Activated CD4-positive, alpha-beta T cell treated with anti-CD3 and anti-CD28 coated beads, Interleukin-2, Interleukin-6, amounts not matched to agents 100 ng/mL and 50 ng/mL, durations not matched to agents 16 hours and 8 hours (primary cell): ENCODE measurements at regions not wholly inside any gene's neighbourhood (a gene's known extent, or its start where the extent isn't known, plus 50 kb on each side); places are given as distances from the start of the nearest gene placed in this dataset.

Experiments used
- DNase-seq: peaks from one replicate; pipeline ENCODE4 v3.0.0-alpha.2; 2020

DNA sequence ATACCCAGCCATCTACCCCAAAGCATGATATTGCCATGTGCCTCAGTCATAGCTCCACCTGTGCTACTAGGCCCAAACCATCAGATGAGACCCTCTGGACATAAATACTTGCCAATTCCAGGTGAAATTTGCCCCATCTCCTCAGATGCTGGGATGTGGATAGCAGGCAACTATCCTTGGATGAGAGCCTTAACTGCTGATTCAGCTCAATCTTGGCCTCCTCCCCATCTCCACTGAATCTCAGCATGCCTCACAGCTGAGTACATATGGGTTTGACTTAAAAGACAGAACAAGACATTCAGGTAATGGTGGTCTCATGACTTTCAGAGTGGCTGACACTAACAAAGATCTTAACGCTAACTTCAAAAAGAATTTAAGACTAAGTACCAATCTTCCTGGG is 50.8 kb upstream of the KLHL13 start:
- no peak for DNase-seq

DNA sequence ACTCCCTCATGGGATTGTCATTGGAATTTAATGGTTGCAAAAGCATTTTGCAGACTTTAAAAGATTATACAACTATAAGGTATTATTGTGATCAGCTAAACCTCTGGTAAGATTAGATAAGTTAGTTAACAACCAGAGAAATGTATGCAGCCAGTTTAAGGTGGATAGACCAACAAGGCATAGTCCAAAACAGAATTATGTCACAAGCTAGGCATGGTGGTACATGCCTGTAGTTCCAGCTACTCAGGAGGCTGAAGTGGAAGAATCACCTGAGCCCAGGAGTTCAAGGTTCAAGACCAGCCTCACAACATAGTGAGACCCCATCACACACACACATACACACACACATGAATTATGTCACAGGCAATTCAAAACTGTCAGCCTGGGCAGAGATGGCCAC is 54.7 kb upstream of the KLHL13 start:
- no peak for DNase-seq

DNA sequence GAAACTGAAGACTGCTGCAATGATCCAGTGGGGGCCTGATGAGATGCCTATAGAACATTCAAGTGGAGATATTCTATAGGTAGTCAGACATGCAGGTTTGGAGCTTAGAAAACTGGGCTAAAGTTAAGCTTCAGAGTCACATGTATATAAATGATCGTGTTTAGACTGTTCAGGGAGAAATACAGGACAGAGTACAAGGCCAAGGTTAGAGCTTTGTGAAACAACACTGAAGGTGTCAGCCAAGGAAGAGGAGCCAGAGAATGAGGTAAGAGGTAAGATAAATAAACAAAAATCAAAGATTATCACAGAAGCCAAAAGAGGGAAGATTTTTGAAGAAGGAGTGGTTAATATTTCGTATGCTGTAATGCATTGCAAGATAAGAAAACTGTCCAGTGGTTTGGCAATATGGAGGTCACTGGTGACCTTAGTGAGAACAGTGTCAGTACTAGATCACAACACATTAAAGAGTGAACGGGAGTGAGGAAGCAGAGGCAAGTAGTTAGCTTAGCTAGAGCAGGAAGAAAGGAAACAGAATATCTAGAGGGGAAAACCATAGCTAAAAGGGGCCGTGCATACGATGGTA is 58.0 kb upstream of the KLHL13 start:
- DNase-seq = no peak

DNA sequence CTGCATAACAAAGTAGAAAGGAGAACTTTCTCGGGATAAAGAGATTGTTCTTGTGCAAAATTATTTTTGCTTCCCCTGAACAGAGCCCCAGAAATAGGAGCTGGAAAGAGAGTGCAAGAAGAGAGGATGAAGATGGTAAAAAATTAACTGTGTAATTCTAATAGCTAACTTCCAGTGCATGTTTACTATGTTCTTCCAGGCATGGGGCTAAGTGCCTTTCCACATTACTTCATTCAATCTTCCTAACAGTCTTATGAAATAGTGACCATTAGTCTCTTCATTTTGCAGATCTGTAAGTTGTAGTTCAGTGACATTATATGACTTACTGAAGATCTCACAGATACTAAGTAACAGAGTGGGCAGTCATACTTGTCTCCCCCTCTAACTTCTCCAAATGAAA is 61.1 kb upstream of the KLHL13 start:
- DNase-seq = no peak

DNA sequence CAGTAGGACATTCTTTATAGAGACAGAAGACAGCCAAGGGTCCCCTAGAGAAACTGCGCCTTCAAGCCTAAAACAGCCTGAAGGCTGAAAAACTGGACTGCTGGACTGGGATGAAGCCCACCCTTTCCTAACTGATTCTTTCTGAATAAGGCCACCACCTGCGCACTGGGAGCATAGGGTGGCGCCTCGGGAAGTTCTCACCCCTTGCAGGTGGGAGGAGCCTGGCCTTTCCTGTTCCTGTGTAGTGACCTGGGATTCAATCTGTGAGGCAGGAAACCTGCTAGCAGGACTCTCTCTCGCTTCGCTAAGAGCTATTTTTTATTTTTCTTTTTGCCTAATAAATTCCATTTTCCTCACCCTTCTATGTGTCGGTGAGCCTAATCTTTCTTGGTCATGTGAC is 61.8 kb upstream of the KLHL13 start:
- no peak for DNase-seq

DNA sequence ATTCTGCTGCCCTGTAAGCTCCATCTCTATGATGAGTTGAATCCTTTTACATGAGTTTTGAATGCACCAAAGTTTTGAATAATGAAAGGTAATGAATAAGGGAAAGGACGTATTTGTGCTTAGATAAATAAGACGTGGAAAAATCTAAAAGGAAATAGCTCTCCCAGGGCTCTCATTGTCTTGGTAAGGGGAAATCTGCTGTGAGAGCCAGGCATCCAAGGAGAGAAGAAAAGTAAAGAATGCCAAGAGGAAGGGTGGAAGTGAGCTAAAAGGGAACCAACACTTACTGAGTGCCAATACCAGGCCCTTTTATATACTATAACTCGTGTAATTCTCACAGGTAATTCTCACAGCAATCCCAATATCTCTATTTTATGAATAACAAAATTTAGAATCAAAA is 62.6 kb upstream of the KLHL13 start:
- no peak for DNase-seq

DNA sequence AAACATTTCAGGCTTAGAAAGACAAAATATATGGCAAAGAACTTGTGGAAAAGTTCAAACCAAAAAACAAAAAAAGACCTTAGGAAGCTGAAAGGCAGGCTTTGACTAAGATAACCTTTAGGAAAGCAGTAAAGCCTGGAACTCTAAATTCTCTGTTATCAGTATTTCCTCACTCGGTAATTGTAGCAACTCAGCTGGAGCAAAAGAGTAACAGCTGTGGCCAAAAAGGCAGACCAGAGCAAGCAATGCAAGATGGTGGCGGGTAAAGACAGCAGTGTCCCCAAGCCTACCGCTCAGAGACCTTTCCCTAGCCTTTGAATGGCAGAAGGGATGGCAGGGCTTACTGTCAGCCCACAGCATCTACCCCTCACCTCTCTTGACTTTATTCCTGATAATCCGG is 63.1 kb upstream of the KLHL13 start:
- no peak for DNase-seq

DNA sequence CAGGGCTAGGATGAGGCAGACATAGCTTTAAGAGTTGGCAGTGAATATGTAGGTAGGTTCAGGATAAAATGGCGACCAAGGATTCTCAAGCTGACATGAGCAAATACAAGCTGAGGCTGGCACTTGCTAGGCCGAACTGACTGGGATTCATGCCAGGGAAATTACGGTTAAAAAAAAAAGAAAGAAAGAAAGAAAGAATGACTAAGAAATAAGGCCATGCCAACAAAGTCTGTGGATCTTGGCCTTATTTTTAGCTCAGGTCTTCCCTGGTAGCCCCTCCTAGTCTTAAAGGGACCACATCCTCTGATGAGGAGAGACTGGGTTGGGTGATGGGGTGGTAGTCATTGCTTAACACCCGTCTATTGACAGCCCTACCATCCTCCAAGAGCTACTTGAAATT is 64.4 kb upstream of the KLHL13 start:
- no peak for DNase-seq

DNA sequence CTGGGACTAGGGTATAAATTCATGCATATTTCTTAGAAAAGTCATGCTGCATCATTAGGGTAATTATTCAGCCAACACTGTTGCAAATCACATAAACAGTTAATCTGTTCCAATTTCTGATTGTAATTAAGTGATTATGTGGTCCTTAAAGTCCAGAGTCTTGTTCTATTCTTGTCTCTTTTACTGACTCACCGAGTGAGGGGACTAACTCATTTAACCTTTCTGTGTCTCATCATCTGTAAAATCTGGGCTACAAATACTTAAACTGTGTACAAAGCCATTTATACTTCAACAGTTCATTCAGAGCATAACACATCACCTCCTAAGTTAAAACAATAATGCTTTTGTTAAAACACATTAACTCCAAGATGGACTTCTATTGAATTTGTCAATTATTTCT is 65.4 kb upstream of the KLHL13 start:
- DNase-seq = no peak

DNA sequence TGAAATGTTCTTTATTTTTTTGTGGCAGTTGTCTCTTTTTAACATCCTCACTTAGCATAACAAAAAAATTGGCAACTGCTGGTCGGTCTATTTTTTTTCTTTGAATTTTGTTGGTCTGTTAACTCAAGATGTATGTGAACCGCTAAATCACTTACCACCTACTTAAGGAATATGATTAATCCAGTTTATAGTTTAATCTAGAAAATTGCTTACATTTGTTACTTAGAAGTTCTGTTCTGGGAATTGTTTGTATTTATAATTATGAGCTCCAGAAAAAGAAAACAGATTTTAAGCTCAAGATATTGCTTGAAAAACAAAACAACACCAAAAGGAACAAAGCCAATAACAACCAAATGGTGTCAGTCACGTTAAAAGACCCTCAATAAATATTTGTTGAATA is 66.1 kb upstream of the KLHL13 start:
- DNase-seq = no peak

DNA sequence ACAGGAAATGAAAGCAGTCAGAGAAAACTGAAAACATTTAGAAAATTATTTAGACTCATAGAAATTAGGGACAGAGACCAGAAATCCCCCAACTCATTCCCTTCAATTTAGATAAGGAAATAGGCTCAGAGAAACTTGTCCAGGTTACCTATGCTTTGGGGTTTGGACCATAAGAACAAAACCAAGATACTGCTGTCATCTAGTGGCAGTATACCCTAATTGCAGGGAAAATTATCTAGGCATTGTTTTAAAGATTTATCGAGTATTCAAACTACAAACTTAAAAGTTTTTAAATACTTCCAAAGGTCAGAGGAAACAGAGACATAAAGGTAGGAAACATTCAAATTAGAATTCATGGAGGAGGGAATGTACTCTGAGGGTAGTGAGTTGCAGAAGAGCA is 67.0 kb upstream of the KLHL13 start:
- no peak for DNase-seq

DNA sequence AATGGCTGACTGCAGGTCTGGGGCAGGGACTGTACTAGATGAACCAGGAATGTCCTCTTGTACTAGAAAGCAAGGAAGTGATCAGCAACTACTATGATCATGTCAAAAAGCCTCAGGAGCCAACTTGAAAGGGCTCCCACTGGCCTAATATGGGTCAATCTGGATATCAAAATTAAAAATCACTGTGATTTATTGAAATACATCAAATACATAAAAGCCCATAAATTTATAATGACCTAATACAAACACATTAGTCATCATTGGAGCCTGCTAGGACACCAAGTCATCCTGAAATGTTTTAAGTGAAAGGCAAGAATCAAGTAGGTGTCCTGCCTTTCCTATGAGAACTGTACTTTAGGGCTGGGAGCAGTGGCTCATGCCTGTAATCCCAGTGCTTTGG is 70.5 kb upstream of the KLHL13 start:
- no peak for DNase-seq

DNA sequence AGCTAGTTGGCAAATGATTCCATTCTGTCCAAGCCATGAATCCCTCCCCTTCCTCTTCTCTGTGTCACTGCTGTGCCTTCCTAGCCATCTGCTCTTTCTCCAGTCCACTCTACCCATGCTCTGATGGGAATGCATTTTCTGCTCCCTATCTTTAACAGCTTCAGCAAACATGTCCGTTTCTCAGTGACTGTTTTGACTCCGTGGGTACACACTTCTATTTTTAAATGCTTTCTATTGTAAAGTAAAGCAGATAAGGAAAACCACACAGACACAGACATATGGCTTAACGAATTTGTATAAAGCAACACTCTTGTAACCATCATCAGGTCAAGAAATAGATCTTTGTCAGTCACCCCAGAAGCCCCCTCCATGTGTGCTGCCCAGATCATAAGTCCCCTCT is 72.4 kb upstream of the KLHL13 start:
- DNase-seq = no peak

DNA sequence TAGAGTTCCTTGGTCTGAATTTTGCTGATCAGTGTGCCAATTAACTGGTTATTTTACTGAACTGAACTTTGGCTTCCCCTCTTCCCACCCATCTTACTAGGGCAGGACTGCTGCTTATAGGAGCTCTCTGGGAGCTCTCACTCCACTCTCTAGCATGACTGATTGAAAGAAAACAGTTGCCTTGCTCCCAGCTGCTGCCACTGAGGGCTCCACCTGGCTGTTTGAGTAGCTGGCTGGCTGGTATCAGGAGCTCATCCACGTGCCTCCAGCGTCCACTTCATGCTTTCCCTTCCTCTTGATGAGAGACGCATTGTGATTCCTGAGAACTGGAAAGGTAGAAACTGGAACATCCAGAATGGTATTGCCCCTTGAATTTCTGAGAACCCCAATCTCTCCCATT is 73.0 kb upstream of the KLHL13 start:
- DNase-seq = no peak

DNA sequence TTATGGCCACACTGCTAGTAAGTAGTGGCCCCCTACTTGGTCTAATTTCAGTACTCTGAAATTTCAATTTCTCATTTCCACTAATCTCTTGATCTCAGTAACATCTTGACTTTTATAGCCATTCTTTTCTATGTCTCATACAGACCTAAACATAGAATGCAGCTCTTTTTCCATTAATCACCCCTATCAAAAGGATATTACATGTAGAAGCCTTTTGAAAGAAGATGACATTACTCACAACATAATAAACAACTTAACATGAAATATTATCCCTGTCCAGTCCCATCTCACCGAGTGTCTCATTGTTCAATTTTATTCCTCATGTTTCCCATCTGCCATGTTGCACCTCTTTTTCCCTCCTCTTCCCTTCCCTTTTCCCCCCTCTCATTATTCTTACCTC is 81.1 kb upstream of the KLHL13 start:
- no peak for DNase-seq

DNA sequence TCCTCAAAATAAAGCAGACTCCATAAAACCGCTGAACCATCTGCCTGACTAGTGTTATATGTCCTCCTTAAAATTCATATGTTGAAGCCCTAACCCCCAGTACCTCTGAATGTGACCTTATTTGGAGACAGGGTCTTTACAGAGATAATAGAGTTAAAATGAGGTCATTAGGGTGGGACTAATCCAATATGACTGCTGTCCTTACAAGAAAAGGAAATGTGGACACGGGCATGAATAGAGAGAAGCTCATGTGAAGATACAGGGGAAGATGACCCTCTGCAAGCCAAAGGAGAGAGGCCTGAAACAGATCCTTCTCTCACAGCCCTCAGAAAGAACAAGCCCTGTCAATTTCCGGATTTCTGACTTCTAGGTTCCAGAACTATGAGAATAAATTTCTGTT is 82.0 kb upstream of the KLHL13 start:
- DNase-seq = no peak

DNA sequence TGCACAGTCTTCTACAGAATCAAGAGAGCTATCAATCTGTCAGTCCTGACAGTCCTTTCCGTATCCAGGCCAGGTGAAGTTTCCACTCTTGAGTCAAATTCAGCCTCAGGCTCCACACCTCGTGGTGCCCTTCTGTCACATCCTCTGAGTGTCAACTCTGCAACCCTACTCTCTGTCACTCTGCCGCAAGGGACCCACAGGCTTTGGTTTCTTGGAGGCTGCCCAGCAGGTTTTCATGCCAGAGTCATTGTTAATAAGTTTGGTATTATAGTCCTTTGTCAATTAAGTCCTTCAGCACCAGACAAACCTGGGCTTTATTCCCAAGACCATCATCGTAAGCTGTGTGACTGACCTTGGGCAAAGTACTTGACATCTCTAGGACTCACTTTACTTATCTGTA is 83.4 kb upstream of the KLHL13 start:
- no peak for DNase-seq

DNA sequence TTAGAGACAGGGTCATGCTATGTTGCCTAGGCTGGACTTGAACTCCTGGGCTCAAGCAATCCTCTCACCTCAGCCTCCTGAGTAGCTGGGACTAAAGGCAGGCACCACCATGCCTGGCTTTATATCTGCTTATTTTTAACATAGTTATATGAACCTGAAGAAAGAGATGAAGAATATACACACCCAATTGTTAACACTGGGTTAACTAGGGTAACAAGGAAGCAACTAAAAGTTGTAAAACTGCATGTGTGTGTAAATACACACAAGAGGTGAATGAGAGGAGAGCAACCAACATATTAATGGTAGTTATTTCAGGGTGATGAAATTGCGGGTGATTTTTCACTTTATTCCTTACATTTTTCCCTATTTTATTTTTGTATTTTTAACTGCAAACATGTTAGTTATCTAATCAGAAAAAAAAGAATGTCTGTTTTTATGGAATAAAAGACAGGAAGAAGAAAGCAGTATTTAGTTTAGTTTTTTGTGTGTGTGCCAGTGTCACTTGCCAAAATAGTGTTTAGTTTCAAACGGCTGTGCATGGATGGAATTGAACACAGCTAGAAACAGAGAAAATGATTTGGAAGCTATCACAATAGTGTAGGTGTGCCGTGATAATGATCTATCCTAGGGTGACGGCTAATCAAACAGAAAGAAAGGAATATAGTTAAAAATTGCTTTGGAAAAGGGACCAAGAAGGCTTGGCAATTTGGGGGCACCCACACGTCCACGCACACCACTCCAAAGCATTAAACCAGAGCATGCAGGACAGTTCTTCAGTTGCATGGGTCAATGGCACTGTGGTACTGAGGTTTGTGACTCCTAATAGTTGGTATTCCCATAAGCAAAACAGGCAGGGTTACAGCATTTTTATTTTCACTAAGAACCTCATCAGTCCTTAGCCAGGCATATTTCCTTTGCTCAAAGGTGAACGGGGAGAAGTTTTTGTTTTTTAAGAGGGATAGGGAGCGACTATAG is 89.1 kb upstream of the KLHL13 start:
- no peak for DNase-seq

DNA sequence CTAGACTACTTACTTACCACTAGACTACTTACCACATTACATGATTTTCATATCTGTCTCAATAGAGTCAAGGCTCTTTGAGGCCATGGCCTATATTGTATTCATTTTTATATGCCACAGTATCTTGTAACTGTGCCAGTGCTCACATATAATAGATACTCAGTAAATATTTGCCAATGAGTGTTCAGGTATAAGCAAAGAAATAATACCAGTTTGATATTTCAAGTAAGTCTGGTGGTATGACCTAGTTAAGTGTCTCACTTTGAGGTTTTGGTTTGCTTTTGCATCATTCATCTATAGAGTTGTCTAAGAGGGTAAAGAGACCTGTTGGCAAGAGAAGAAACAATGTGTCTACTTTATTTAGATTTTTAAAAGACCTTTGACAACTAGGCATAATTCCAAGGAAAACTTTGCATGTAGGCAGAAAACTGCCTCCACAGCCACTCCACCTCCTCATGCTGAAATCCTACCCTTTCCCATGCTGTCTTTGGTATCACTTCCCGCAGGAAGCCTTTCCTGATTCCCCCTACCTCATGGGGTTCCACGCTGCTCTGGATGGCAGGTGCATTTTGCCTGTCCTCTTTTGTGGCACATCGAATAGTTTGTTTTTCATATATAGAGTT is 91.3 kb upstream of the KLHL13 start:
- DNase-seq = no peak

DNA sequence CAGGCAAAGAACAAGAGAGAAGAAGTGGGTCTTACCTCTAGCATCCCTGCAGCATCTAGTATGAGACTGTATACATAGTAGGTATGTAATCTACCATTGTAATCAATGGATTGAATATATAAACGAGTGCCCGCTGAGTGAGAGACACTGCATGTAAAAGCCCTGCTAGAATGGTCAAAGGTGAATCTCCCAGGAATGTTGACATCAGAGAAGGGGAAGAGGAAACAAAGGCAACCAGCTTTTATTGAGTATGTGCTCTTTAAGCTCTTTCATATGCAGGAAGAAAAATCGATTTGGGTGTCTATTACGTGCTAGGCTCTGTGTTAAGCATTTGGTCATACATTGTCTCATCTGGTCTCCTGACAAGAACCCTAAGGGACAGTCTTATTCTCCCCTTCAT is 91.9 kb upstream of the KLHL13 start:
- DNase-seq = no peak

DNA sequence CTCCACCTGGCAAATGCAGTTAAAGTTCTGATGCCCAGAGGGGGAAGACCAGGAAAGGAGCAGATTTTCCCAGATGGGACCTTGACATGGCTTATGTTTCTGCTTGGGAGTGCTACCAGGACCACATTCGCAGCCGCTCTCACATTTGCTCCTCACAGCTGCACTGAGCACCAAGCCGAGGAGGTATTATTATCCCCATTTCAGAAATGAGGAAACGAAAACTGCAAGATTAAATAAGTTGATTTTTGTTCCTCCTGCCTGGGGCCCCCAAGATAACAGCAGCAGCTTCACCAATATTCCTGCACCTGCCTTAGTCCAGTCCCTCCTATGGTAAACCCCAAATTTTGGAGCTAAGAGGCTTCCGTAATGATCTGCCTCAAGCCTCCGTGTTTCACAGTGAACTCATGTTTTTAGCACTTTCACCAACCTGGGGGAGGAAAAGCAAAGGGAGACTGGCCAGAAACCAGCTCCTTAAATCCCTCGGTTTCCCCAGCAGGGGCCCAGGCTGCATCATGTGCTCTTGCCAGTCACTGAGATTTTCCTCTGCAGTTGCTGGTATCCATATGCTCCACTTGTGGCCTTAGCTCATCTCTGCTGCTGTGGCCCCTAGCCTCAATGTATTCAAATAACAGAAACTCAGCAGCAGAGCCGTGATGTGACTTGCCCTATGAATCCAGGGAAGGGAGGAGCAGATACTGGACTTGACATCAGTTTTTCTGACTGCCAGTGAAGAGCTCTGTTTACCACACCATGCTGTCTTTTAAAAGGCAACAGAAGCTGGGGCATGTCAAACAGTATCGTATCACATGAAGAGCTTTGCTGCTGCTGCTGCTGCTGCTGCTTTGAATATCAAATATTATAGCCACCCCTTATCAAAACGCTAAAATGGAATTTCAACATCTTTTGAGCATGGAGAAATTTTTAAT is 95.5 kb upstream of the KLHL13 start:
- DNase-seq = no peak

DNA sequence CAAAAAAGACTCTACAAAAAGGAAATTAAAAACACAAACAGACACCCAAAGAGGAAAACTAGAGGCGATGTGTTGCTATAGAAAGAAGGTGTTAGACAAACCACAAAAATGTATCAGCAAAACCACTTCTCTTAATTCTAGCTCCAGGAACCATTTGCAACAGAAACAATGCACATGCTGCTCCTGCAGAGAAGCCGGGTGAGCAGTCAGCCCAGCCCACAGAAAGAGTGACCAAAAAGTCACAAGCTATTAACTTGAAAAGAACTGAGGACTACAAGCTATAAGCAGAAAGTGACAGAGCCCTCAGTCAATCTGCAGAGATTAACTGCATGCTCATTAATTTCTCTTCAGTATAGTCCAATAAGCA is 96.2 kb upstream of the KLHL13 start:
- no peak for DNase-seq

DNA sequence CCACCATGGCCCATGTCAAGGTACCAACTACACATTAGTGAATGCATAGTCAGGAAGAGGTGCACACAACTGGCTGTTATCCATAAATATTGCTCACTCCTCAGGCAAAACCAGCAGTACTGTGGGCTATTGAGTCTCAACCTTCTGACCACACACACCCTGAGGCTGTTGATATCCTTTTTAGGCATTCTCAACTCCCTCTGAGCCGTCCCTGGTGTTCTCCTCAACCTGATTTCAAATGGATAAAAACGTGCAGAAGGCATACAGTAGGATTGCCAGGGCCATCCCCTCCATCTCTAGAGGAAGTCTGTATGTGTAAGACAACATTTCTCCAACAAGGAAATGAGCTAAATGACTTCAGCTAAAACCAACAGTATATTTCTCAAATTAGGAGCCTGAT is 98.7 kb upstream of the KLHL13 start:
- DNase-seq = no peak
